Gastrocnemius medialis (tissue), 4 donors: ENCODE measurements at regions not wholly inside any gene's neighbourhood (a gene's known extent, or its start where the extent isn't known, plus 50 kb on each side); places are given as distances from the start of the nearest gene placed in this dataset.

Source experiments
- ATAC-seq, 2 donors: fragments of 150-250 bp; one replicate each; pipeline ENCODE4 v1.9.1; 2016
- DNase-seq, 2 donors: peaks; one replicate each; pipeline ENCODE4 v3.0.0-alpha.2; 2019
- H3K27ac ChIP-seq, 4 donors: fragments of 200-600 bp; sonication (generic); 1 replicate in 1 of 4; 2 replicates in 3 of 4; pipeline ENCODE4 v1.5.1; 2016 to 2018; ENCODE audit warnings: mild to moderate bottlenecking in 2 of 4, moderate library complexity in 1 of 4
- H3K27me3 ChIP-seq, 3 donors: fragments of 200-600 bp; sonication (generic) in 2 of 3; 1 replicate in 1 of 3; 2 replicates in 2 of 3; pipeline versions ENCODE4 v1.5.1 to v1.6.0; 2016 to 2019; ENCODE audit warnings: mild to moderate bottlenecking in 1 of 3, moderate library complexity in 1 of 3
- H3K36me3 ChIP-seq, 2 donors: fragments of 200-600 bp; sonication (generic) in 1 of 2; one replicate each; pipeline ENCODE4 v1.5.1; 2017 to 2018
- H3K4me1 ChIP-seq, 2 donors: fragments of 200-600 bp; sonication (generic) in 1 of 2; one replicate each; pipeline ENCODE4 v1.5.1; 2016 to 2017; ENCODE audit warnings: mild to moderate bottlenecking in 2 of 2
- H3K4me3 ChIP-seq, 4 donors: fragments of 200-600 bp; sonication (generic) in 3 of 4; 1 replicate in 1 of 4; 2 replicates in 3 of 4; pipeline ENCODE4 v1.5.1; 2016 to 2019; ENCODE audit warnings: mild to moderate bottlenecking in 2 of 4
- H3K9me3 ChIP-seq, 3 donors: fragments of 200-600 bp; sonication (generic) in 2 of 3; 1 replicate in 1 of 3; 2 replicates in 2 of 3; pipeline ENCODE4 v1.5.1; 2016 to 2019
- CTCF ChIP-seq, 5 experiments: fragments of 450-650 bp in 3 of 5; fragments of 200-600 bp in 2 of 5; sonication (generic) in 2 of 5; IDR thresholded peaks in 4 of 5; conservative IDR thresholded peaks in 1 of 5; 1 replicate in 4 of 5; 2 replicates in 1 of 5; pipeline ENCODE4 v1.5.1; 2016 to 2019; ENCODE audit warnings: antibody characterized with exemption in 5 of 5, mild to moderate bottlenecking in 3 of 5, moderate library complexity in 3 of 5
- POLR2A ChIP-seq, 2 donors: fragments of 450-650 bp; IDR thresholded peaks; one replicate each; pipeline ENCODE4 v1.6.1; 2017; ENCODE audit warnings: antibody characterized with exemption in 2 of 2, mild to moderate bottlenecking in 2 of 2, moderate library complexity in 2 of 2
- in situ Hi-C, 4 donors: fragments of 200-750 bp; cut with MboI; loops; one replicate each; pipeline versions ENCODE4 v1.15.0 to v1.8.0; 2017; ENCODE audit warnings: low sequenced_read_pairs in 4 of 4
- intact Hi-C: fragments of 100-400 bp; cut with DNase I; formaldehyde crosslinking; loops from one replicate; pipeline ENCODE4 v1.15.1; 2023; ENCODE audit warnings: low total_unique reads

GRCh38 chr2:144582651-144583380 lies 62.9 kb upstream of the ZEB2 start:
- DNase-seq, result no peak
- TF ChIP-seq POLR2A (IDR thresholded peaks at IDR 0.05) (no peak), CTCF (IDR thresholded peaks at IDR 0.05 in 4 of 5, conservative IDR thresholded peaks at IDR 0.05 in 1 of 5) (no peak)
- H3K9me3 ChIP-seq, result no peaks in the 10 kb centered on the region
- no peak for ATAC-seq
- no peaks in the 10 kb centered on the region for H3K36me3 ChIP-seq
- intact Hi-C loops, result no loop called here
- no peak overlapping the region for H3K27ac ChIP-seq
- H3K27me3 ChIP-seq, result no peaks in the 10 kb centered on the region
- in situ Hi-C loops, result no loop called here
- H3K4me1 ChIP-seq, result no peaks in the 10 kb centered on the region
- H3K4me3 ChIP-seq, result no peak overlapping the region

GRCh38 chr2:144580521-144581161 lies 60.7 kb upstream of the ZEB2 start:
- Histone ChIP-seq H3K27ac (no peak overlapping the region), H3K4me1 (no peaks in the 10 kb centered on the region), H3K4me3 (no peak overlapping the region), H3K9me3 (no peaks in the 10 kb centered on the region), H3K27me3 (no peaks in the 10 kb centered on the region), H3K36me3 (no peaks in the 10 kb centered on the region)
- in situ Hi-C loops (no loop called here), intact Hi-C loops (no loop called here)
- no peak for ATAC-seq
- TF ChIP-seq CTCF (IDR thresholded peaks at IDR 0.05 in 4 of 5, conservative IDR thresholded peaks at IDR 0.05 in 1 of 5), result no peak
- DNase-seq, result no peak

GRCh38 chr2:144579556-144579955 lies 59.6 kb upstream of the ZEB2 start:
- no peak overlapping the region for H3K4me3 ChIP-seq
- no peaks in the 10 kb centered on the region for H3K9me3 ChIP-seq
- no peaks in the 10 kb centered on the region for H3K4me1 ChIP-seq
- no peaks in the 10 kb centered on the region for H3K36me3 ChIP-seq
- in situ Hi-C loops (no loop called here), intact Hi-C loops (no loop called here)
- no peak overlapping the region for H3K27ac ChIP-seq
- ATAC-seq (no peak), DNase-seq (no peak)
- no peaks in the 10 kb centered on the region for H3K27me3 ChIP-seq
- TF ChIP-seq POLR2A (IDR thresholded peaks at IDR 0.05) (no peak), CTCF (IDR thresholded peaks at IDR 0.05 in 4 of 5, conservative IDR thresholded peaks at IDR 0.05 in 1 of 5) (no peak)

- H3K36me3 ChIP-seq, result no peaks in the 10 kb centered on the region
- in situ Hi-C loops, result no loop called here
- no peak for DNase-seq
- no peaks in the 10 kb centered on the region for H3K9me3 ChIP-seq
- H3K4me1 ChIP-seq, result no peaks in the 10 kb centered on the region
- intact Hi-C loops, result no loop called here
- no peaks in the 10 kb centered on the region for H3K27me3 ChIP-seq
- ATAC-seq, result no peak
- TF ChIP-seq POLR2A (IDR thresholded peaks at IDR 0.05) (no peak), CTCF (IDR thresholded peaks at IDR 0.05 in 4 of 5, conservative IDR thresholded peaks at IDR 0.05 in 1 of 5) (no peak)
- H3K4me3 ChIP-seq, result no peak overlapping the region
- H3K27ac ChIP-seq, result no peak overlapping the region
Observed at GRCh38 chr2:144578099-144578498, 58.2 kb upstream of the ZEB2 start.
